Thymus (tissue), 11 donors: ENCODE measurements at regions not wholly inside any gene's neighbourhood (a gene's known extent, or its start where the extent isn't known, plus 50 kb on each side); places are given as distances from the start of the nearest gene placed in this dataset.
"Not testable (repeated sequence)": the region's sequence is repeated elsewhere in the genome, so short reads cannot be mapped to it uniquely, and the experiment has no call there.

ENCODE experiments used
- DNase-seq, 9 donors: peaks; one replicate each; pipeline ENCODE4 v3.0.0-alpha.2; 2013; ENCODE audit warnings: low spot score in 9 of 9, low read depth in 6 of 9, missing footprints in 1 of 9
- H3K27ac ChIP-seq, 2 donors: one replicate each; pipeline ENCODE4 v1.5.1; 2013; ENCODE audit warnings: control low read depth in 1 of 2, low read depth in 1 of 2, low read length in 1 of 2, mild to moderate bottlenecking in 1 of 2, moderate library complexity in 1 of 2
- H3K27me3 ChIP-seq, 2 donors: one replicate each; pipeline ENCODE4 v1.5.1; 2013; ENCODE audit warnings: low read length in 1 of 2; ENCODE audit not compliant: control insufficient read depth in 2 of 2, insufficient read depth in 1 of 2
- H3K36me3 ChIP-seq, 2 donors: one replicate each; pipeline ENCODE4 v1.5.1; 2013; ENCODE audit warnings: low read length in 1 of 2, mild to moderate bottlenecking in 1 of 2, moderate library complexity in 1 of 2; ENCODE audit not compliant: control insufficient read depth in 2 of 2, insufficient read depth in 2 of 2
- H3K4me1 ChIP-seq, 2 donors: one replicate each; pipeline ENCODE4 v1.5.1; 2013; ENCODE audit warnings: low read length in 2 of 2; ENCODE audit not compliant: control insufficient read depth in 2 of 2, insufficient read depth in 2 of 2
- H3K4me3 ChIP-seq, 2 donors: one replicate each; pipeline ENCODE4 v1.5.1; 2013; ENCODE audit warnings: low read length in 2 of 2, control low read depth in 1 of 2, mild to moderate bottlenecking in 1 of 2
- H3K9me3 ChIP-seq, 2 donors: one replicate each; pipeline ENCODE4 v1.5.1; 2013; ENCODE audit warnings: low read length in 1 of 2, mild to moderate bottlenecking in 1 of 2; ENCODE audit not compliant: control insufficient read depth in 2 of 2, insufficient read depth in 1 of 2
- WGBS: extraction: QIAGEN DNeasy Blood & Tissue Kit; methylation state at CpG from one replicate; pipeline ENCODE4 v1.1.7; 2013; 5-methylcytosine and 5-hydroxymethylcytosine counted together
- donor health status: healthy.

GRCh38 chr9:63703138-63703665 is 1581.8 kb downstream of the FOXD4L5 start:
- 71% methylated on average over 39 of the region's 39 CpGs for WGBS
- DNase-seq, H3K27me3 ChIP-seq, H3K4me3 ChIP-seq, H3K4me1 ChIP-seq, H3K27ac ChIP-seq, H3K36me3 ChIP-seq: not testable (repeated sequence)
- H3K9me3 ChIP-seq, result peaks cover 1 to 21% of the 10 kb centered on the region in 2 donors
